ENCODE measurements at regions not wholly inside any gene's neighbourhood (a gene's known extent, or its start where the extent isn't known, plus 50 kb on each side); places are given as distances from the start of the nearest gene placed in this dataset.

GRCh38 chr15:66905185-66905584, 160.2 kb upstream of the SMAD3 start:
- TF ChIP-seq POLR2AphosphoS5 (IDR thresholded peaks at IDR 0.05) (no peak), CTCF (IDR thresholded peaks at IDR 0.05 in 8 of 11, conservative IDR thresholded peaks at IDR 0.05 in 3 of 11) (no peak)

Measured in spleen (tissue), 7 donors.